ENCODE measurements at regions not wholly inside any gene's neighbourhood (a gene's known extent, or its start where the extent isn't known, plus 50 kb on each side); places are given as distances from the start of the nearest gene placed in this dataset.

- TF ChIP-seq CTCF (IDR thresholded peaks at IDR 0.05): no peak
- TF ChIP-seq EZH2 (IDR thresholded peaks at IDR 0.05; ENCODE audit: borderline replicate concordance, insufficient read depth, low read depth, low read length, poor library complexity, severe bottlenecking): no peak
These were observed 75.9 kb downstream of the MBD3L1 start for GRCh38 chr19:8908066-8908465.

All from B cell (primary cell).